ENCODE measurements at regions not wholly inside any gene's neighbourhood (a gene's known extent, or its start where the extent isn't known, plus 50 kb on each side); places are given as distances from the start of the nearest gene placed in this dataset.

DNA sequence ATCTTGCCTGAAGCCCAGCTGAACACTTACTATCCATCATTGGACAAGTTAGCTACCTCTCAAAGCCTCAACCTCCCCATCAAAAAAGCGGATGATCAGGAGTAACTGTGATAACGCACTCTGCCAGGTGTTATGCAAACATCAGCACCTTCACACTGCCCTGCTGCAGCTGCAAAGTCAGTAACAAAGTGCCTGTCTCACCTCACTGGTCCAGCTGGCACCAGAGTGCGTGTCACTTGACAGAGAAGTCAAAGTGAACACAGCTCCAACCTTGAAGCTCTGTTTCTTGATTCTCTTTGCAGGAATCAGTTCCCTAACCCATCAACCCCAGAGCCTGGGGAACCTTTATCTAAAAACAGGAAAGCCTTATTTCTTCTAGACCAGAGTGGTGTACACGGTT is 413.6 kb downstream of the CTTN start:
- H3K4me3 ChIP-seq (replicated peaks in 1 of 2; ENCODE audit: low read depth in 1 of 2, low read length in 2 of 2) = no peak overlapping the region
- intact Hi-C loops (cut with micrococcal nuclease) = no loop called here
- H2AFZ ChIP-seq (ENCODE audit: low read depth, low read length, poor library complexity, severe bottlenecking) = no peak overlapping the region
- DNase-seq (ENCODE audit: low read depth, low spot score) (no peak), ATAC-seq (no peak)
- no peaks in the 10 kb centered on the region for H3K36me3 ChIP-seq (ENCODE audit: control insufficient read depth in 1 of 2, insufficient read depth in 2 of 2, low read length in 2 of 2)
- H3K4me2 ChIP-seq (ENCODE audit: low read length) = no peak overlapping the region
- no peak overlapping the region for H3K9ac ChIP-seq (ENCODE audit: low read length)
- no peaks in the 10 kb centered on the region for H3K27me3 ChIP-seq (ENCODE audit: insufficient read depth, low read length)
- no peaks in the 10 kb centered on the region for H3K9me2 ChIP-seq (ENCODE audit: insufficient read depth)
- TF ChIP-seq EGR1 (IDR thresholded peaks at IDR 0.05; ENCODE audit: low read depth) (no peak), POLR2AphosphoS5 (IDR thresholded peaks at IDR 0.05; ENCODE audit: low read depth, low read length) (no peak), CEBPB (IDR thresholded peaks at IDR 0.05; ENCODE audit: low read depth) (no peak), EZH2phosphoT487 (IDR thresholded peaks at IDR 0.05; ENCODE audit: borderline replicate concordance) (no peak)
- TF ChIP-seq, protein P1, sequence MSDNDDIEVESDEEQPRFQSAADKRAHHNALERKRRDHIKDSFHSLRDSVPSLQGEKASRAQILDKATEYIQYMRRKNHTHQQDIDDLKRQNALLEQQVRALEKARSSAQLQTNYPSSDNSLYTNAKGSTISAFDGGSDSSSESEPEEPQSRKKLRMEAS (IDR thresholded peaks at IDR 0.05) = no peak
- TF ChIP-seq, protein P2, sequence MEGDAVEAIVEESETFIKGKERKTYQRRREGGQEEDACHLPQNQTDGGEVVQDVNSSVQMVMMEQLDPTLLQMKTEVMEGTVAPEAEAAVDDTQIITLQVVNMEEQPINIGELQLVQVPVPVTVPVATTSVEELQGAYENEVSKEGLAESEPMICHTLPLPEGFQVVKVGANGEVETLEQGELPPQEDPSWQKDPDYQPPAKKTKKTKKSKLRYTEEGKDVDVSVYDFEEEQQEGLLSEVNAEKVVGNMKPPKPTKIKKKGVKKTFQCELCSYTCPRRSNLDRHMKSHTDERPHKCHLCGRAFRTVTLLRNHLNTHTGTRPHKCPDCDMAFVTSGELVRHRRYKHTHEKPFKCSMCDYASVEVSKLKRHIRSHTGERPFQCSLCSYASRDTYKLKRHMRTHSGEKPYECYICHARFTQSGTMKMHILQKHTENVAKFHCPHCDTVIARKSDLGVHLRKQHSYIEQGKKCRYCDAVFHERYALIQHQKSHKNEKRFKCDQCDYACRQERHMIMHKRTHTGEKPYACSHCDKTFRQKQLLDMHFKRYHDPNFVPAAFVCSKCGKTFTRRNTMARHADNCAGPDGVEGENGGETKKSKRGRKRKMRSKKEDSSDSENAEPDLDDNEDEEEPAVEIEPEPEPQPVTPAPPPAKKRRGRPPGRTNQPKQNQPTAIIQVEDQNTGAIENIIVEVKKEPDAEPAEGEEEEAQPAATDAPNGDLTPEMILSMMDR (IDR thresholded peaks at IDR 0.05 in 2 of 3, conservative IDR thresholded peaks at IDR 0.05 in 1 of 3; ENCODE audit: borderline replicate concordance in 1 of 3, insufficient read depth in 1 of 3, low read depth in 2 of 3, low read length in 2 of 3) = no peak
- no peaks in the 10 kb centered on the region for H3K9me3 ChIP-seq (ENCODE audit: control insufficient read depth in 1 of 2, insufficient read depth in 1 of 2, low read depth in 1 of 2, low read length in 2 of 2)
- H3K79me2 ChIP-seq (ENCODE audit: insufficient read depth, low read length) = no peaks in the 10 kb centered on the region
- no peak overlapping the region for H3K27ac ChIP-seq (ENCODE audit: low read depth, low read length)
- CTCF ChIA-PET = no interaction called here
- RAD21 ChIA-PET (ENCODE audit: low non-redundant PET in 1 of 2, low total read pairs in 2 of 2, uncharacterized antibody in 2 of 2, unreplicated experiment in 2 of 2) = interaction anchor here in 1 of 2 experiments (0.7 kb wide), 1 partner anchor 244 kb away, joined by 4 read pairs; no protein-coding TSS in a partner anchor
- BruUV-seq (replicated peaks) = no TSS peak
- no peaks in the 10 kb centered on the region for H3K4me1 ChIP-seq (ENCODE audit: control insufficient read depth in 1 of 2, insufficient read depth in 2 of 2, low read length in 2 of 2)
- no peaks in the 10 kb centered on the region for H4K20me1 ChIP-seq (ENCODE audit: insufficient read depth)
- POLR2A ChIA-PET = no interaction called here

DNA sequence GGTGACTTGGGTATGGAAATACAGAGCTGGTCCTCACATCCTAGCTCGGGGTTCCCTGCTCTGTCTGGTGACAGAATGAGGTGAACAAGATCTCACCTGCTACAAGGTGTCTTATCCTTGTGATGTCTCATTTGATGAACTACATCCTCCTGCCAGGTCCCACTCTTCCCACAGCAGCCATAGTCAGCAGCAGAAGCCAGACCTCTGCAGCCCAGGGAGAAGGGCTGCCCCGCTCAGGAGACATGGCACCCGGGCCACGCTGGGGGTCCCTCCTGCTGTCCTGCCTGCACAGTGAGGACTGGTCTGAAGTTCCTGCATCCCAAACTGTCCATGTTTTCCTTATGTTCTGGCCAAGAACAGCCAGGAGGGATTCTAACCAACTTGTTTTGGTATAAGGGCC is 414.1 kb downstream of the CTTN start:
- Histone ChIP-seq H3K9me3 (ENCODE audit: control insufficient read depth in 1 of 2, insufficient read depth in 1 of 2, low read depth in 1 of 2, low read length in 2 of 2) (no peaks in the 10 kb centered on the region), H3K4me1 (ENCODE audit: control insufficient read depth in 1 of 2, insufficient read depth in 2 of 2, low read length in 2 of 2) (no peaks in the 10 kb centered on the region), H2AFZ (ENCODE audit: low read depth, low read length, poor library complexity, severe bottlenecking) (no peak overlapping the region), H3K27me3 (ENCODE audit: insufficient read depth, low read length) (no peaks in the 10 kb centered on the region), H3K9ac (ENCODE audit: low read length) (no peak overlapping the region), H3K9me2 (ENCODE audit: insufficient read depth) (no peaks in the 10 kb centered on the region), H3K4me3 (replicated peaks in 1 of 2; ENCODE audit: low read depth in 1 of 2, low read length in 2 of 2) (no peak overlapping the region), H3K27ac (ENCODE audit: low read depth, low read length) (no peak overlapping the region), H4K20me1 (ENCODE audit: insufficient read depth) (no peaks in the 10 kb centered on the region), H3K79me2 (ENCODE audit: insufficient read depth, low read length) (no peaks in the 10 kb centered on the region), H3K36me3 (ENCODE audit: control insufficient read depth in 1 of 2, insufficient read depth in 2 of 2, low read length in 2 of 2) (no peaks in the 10 kb centered on the region), H3K4me2 (ENCODE audit: low read length) (no peak overlapping the region)
- ATAC-seq (no peak), DNase-seq (ENCODE audit: low read depth, low spot score) (no peak)
- intact Hi-C loops (cut with micrococcal nuclease) = no loop called here
- ChIA-PET POLR2A (no interaction called here), CTCF (no interaction called here), RAD21 (ENCODE audit: low non-redundant PET in 1 of 2, low total read pairs in 2 of 2, uncharacterized antibody in 2 of 2, unreplicated experiment in 2 of 2) (no interaction called here)
- no TSS peak for BruUV-seq (replicated peaks)
- TF ChIP-seq SIN3A (IDR thresholded peaks at IDR 0.05; ENCODE audit: low read depth) (no peak), TCF7L2 (IDR thresholded peaks at IDR 0.05; ENCODE audit: borderline replicate concordance, extremely low read depth, insufficient read depth, insufficient read length) (no peak), EZH2phosphoT487 (IDR thresholded peaks at IDR 0.05; ENCODE audit: borderline replicate concordance) (no peak), FOSL1 (IDR thresholded peaks at IDR 0.05; ENCODE audit: low read depth) (no peak), SP1 (IDR thresholded peaks at IDR 0.05; ENCODE audit: low read depth) (no peak), CBX3 (IDR thresholded peaks at IDR 0.05; ENCODE audit: low read depth) (no peak), CEBPB (IDR thresholded peaks at IDR 0.05; ENCODE audit: low read depth) (no peak)
- TF ChIP-seq, protein P3, sequence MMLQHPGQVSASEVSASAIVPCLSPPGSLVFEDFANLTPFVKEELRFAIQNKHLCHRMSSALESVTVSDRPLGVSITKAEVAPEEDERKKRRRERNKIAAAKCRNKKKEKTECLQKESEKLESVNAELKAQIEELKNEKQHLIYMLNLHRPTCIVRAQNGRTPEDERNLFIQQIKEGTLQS (IDR thresholded peaks at IDR 0.05) = no peak
- TF ChIP-seq, protein P4, sequence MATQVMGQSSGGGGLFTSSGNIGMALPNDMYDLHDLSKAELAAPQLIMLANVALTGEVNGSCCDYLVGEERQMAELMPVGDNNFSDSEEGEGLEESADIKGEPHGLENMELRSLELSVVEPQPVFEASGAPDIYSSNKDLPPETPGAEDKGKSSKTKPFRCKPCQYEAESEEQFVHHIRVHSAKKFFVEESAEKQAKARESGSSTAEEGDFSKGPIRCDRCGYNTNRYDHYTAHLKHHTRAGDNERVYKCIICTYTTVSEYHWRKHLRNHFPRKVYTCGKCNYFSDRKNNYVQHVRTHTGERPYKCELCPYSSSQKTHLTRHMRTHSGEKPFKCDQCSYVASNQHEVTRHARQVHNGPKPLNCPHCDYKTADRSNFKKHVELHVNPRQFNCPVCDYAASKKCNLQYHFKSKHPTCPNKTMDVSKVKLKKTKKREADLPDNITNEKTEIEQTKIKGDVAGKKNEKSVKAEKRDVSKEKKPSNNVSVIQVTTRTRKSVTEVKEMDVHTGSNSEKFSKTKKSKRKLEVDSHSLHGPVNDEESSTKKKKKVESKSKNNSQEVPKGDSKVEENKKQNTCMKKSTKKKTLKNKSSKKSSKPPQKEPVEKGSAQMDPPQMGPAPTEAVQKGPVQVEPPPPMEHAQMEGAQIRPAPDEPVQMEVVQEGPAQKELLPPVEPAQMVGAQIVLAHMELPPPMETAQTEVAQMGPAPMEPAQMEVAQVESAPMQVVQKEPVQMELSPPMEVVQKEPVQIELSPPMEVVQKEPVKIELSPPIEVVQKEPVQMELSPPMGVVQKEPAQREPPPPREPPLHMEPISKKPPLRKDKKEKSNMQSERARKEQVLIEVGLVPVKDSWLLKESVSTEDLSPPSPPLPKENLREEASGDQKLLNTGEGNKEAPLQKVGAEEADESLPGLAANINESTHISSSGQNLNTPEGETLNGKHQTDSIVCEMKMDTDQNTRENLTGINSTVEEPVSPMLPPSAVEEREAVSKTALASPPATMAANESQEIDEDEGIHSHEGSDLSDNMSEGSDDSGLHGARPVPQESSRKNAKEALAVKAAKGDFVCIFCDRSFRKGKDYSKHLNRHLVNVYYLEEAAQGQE (IDR thresholded peaks at IDR 0.05; ENCODE audit: low read depth) = no peak
